Heart left ventricle (tissue), 13 donors: ENCODE measurements at regions not wholly inside any gene's neighbourhood (a gene's known extent, or its start where the extent isn't known, plus 50 kb on each side); places are given as distances from the start of the nearest gene placed in this dataset.

ENCODE experiments used
- POLR2A ChIP-seq, 2 donors: fragments of 450-650 bp; IDR thresholded peaks; one replicate each; pipeline ENCODE4 v1.6.1; 2017; ENCODE audit warnings: antibody characterized with exemption in 2 of 2, mild to moderate bottlenecking in 2 of 2, moderate library complexity in 2 of 2
- TF ChIP-seq, protein P1 (sequence below), 12 donors: fragments of 200-600 bp; sonication (generic) in 4 of 12; IDR thresholded peaks; one replicate each; pipeline versions ENCODE4 v1.5.0 to v1.8.0; 2018 to 2022; ENCODE audit warnings: antibody characterized with exemption in 12 of 12, mild to moderate bottlenecking in 5 of 12
- donor health status: ischemic (EF 13 %, LVEDD 7.1; RV severe dilation, severe dysfunction).
- donor health status: DM: no; HTN: yes; CAD: no.
- donor health status: DM: no; HTN: no; CAD: no.
- donor health status: ischemic (EF 25% LVEDD 6.9; RV normal size, moderate dysfunction).
- donor health status: ischemic (EF 25% LVEDD 5.7; RV mildly dilated, moderate dysfunction).
- donor health status: ischemic (EF 35%, LVEDD 5.7; RV mildly dilated, moderate dysfunction).
- donor health status: nonischemic (EF 11% LVEDD 7.7; RV severe dilation, severe dysfunction).
- donor health status: DM: yes; HTN: yes; CAD: no.
- donor health status: PGD.
- donor health status: ischemic (EF 29% LVEDD 5.4; RV normal size, mild dysfunction).
- donor health status: nonischemic (EF 23%, LVEDD 6.1; RV moderate dilation, normal function).

DNA sequence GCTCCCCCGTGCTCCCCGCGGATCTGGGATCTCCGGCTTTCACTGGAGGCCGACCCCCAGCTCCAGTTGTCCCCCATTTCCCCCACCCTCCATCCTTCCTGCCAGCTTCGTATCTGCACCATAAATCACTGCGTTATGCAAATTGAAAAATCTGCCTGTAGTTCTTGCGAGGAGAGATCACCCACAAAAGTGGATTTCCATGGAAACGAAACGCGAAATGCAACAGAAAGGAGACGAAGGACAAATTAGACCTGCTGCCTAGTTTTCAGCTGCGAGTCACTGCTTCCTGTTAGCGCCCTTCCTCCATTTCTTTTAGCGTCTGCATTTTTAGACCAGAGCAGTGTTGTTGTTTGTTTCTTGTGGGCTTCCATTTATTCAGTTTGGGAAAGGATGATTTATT is 127.1 kb upstream of the ATP10A start:
- no peak for TF ChIP-seq POLR2A (IDR thresholded peaks at IDR 0.05)
- TF ChIP-seq, protein P1, sequence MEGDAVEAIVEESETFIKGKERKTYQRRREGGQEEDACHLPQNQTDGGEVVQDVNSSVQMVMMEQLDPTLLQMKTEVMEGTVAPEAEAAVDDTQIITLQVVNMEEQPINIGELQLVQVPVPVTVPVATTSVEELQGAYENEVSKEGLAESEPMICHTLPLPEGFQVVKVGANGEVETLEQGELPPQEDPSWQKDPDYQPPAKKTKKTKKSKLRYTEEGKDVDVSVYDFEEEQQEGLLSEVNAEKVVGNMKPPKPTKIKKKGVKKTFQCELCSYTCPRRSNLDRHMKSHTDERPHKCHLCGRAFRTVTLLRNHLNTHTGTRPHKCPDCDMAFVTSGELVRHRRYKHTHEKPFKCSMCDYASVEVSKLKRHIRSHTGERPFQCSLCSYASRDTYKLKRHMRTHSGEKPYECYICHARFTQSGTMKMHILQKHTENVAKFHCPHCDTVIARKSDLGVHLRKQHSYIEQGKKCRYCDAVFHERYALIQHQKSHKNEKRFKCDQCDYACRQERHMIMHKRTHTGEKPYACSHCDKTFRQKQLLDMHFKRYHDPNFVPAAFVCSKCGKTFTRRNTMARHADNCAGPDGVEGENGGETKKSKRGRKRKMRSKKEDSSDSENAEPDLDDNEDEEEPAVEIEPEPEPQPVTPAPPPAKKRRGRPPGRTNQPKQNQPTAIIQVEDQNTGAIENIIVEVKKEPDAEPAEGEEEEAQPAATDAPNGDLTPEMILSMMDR (IDR thresholded peaks at IDR 0.05), result no peak
